ENCODE measurements at regions not wholly inside any gene's neighbourhood (a gene's known extent, or its start where the extent isn't known, plus 50 kb on each side); places are given as distances from the start of the nearest gene placed in this dataset.
A peak's percentile ranks its signal among the peaks of the same experiment; 100 is the strongest.

DNA sequence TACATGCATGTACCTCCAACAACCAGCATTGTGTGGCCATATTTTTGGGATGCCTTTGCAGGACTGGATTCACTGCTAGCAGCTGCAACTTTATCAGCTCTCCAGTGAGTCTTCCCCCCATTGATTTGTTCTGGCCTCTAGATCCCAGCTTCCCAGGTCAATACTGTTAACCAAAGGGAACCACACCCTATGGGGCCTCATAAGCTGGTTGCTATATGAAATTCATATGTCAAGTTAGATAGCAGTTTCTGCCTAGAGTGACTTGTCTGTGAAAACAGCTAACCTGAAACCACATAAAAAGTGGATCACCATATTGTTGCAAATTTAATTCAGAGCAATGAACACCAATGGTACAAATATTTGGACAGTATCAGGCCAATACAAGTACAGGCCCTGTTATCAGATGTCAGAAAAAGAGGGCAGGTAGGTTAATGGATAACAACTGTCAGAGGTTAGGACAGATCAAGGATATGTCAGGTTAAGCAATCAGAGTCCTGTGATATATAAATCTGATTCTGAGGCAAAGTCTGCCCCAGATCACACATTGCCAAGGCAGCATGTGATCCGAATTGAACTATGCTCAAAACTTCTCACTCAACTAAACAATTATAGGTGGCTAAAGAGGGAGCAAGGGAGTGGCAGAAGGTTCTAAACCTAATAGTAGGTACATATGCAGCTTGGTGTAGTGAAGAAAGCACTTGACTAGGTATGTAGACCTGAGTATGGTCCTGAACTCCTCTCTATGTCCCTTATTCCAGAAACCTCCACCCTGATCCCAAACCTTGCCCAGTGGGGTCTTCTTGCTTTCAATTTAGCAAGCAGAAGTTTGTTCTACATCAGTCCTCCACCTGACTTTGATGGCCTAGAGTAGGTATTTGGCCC, 94.7 kb upstream of the FOXN2 start (continued):
- TF ChIP-seq, protein P1, sequence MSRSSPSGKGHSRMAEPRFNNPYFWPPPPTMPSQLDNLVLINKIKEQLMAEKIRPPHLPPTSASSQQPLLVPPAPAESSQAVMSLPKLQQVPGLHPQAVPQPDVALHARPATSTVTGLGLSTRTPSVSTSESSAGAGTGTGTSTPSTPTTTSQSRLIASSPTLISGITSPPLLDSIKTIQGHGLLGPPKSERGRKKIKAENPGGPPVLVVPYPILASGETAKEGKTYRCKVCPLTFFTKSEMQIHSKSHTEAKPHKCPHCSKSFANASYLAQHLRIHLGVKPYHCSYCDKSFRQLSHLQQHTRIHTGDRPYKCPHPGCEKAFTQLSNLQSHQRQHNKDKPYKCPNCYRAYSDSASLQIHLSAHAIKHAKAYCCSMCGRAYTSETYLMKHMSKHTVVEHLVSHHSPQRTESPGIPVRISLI (CRISPR knock-in tag; IDR thresholded peaks at IDR 0.05; ENCODE audit: borderline replicate concordance): peak; percentile 73; the same call in 1 of the 2 replicates
- TF ChIP-seq MZF1 (CRISPR knock-in tag; IDR thresholded peaks at IDR 0.05; ENCODE audit: borderline replicate concordance) (no peak), PHF20 (CRISPR knock-in tag; IDR thresholded peaks at IDR 0.05) (no peak), ZNF12 (CRISPR knock-in tag; IDR thresholded peaks at IDR 0.05) (peak; percentile 42; the same call in 1 of the 2 replicates), ZNF160 (CRISPR knock-in tag; IDR thresholded peaks at IDR 0.05) (peak; percentile 44; the same call in 1 of the 2 replicates), ZNF337 (CRISPR knock-in tag; IDR thresholded peaks at IDR 0.05; ENCODE audit: borderline replicate concordance, low read depth) (no peak), ZSCAN20 (CRISPR knock-in tag; IDR thresholded peaks at IDR 0.05; ENCODE audit: borderline replicate concordance) (no peak; the same call in 1 of the 2 replicates), SIX4 (CRISPR knock-in tag; IDR thresholded peaks at IDR 0.05) (peak; percentile 71; the same call in 1 of the 2 replicates), HNRNPUL1 (IDR thresholded peaks at IDR 0.05; ENCODE audit: low read depth, low read length) (no peak)
- TF ChIP-seq, protein P2, sequence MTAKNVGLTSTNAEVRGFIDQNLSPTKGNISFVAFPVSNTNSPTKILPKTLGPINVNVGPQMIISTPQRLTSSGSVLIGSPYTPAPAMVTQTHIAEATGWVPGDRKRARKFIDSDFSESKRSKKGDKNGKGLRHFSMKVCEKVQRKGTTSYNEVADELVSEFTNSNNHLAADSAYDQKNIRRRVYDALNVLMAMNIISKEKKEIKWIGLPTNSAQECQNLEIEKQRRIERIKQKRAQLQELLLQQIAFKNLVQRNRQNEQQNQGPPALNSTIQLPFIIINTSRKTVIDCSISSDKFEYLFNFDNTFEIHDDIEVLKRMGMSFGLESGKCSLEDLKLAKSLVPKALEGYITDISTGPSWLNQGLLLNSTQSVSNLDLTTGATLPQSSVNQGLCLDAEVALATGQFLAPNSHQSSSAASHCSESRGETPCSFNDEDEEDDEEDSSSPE (CRISPR knock-in tag; IDR thresholded peaks at IDR 0.05): peak; percentile 53
- TF ChIP-seq, protein P3, sequence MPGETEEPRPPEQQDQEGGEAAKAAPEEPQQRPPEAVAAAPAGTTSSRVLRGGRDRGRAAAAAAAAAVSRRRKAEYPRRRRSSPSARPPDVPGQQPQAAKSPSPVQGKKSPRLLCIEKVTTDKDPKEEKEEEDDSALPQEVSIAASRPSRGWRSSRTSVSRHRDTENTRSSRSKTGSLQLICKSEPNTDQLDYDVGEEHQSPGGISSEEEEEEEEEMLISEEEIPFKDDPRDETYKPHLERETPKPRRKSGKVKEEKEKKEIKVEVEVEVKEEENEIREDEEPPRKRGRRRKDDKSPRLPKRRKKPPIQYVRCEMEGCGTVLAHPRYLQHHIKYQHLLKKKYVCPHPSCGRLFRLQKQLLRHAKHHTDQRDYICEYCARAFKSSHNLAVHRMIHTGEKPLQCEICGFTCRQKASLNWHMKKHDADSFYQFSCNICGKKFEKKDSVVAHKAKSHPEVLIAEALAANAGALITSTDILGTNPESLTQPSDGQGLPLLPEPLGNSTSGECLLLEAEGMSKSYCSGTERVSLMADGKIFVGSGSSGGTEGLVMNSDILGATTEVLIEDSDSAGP (CRISPR knock-in tag; IDR thresholded peaks at IDR 0.05; ENCODE audit: borderline replicate concordance): peak; percentile 23; the same call in 1 of the 2 replicates
- TF ChIP-seq, protein P4, sequence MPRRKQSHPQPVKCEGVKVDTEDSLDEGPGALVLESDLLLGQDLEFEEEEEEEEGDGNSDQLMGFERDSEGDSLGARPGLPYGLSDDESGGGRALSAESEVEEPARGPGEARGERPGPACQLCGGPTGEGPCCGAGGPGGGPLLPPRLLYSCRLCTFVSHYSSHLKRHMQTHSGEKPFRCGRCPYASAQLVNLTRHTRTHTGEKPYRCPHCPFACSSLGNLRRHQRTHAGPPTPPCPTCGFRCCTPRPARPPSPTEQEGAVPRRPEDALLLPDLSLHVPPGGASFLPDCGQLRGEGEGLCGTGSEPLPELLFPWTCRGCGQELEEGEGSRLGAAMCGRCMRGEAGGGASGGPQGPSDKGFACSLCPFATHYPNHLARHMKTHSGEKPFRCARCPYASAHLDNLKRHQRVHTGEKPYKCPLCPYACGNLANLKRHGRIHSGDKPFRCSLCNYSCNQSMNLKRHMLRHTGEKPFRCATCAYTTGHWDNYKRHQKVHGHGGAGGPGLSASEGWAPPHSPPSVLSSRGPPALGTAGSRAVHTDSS (CRISPR knock-in tag; conservative IDR thresholded peaks at IDR 0.05): no peak
- TF ChIP-seq, protein P5, sequence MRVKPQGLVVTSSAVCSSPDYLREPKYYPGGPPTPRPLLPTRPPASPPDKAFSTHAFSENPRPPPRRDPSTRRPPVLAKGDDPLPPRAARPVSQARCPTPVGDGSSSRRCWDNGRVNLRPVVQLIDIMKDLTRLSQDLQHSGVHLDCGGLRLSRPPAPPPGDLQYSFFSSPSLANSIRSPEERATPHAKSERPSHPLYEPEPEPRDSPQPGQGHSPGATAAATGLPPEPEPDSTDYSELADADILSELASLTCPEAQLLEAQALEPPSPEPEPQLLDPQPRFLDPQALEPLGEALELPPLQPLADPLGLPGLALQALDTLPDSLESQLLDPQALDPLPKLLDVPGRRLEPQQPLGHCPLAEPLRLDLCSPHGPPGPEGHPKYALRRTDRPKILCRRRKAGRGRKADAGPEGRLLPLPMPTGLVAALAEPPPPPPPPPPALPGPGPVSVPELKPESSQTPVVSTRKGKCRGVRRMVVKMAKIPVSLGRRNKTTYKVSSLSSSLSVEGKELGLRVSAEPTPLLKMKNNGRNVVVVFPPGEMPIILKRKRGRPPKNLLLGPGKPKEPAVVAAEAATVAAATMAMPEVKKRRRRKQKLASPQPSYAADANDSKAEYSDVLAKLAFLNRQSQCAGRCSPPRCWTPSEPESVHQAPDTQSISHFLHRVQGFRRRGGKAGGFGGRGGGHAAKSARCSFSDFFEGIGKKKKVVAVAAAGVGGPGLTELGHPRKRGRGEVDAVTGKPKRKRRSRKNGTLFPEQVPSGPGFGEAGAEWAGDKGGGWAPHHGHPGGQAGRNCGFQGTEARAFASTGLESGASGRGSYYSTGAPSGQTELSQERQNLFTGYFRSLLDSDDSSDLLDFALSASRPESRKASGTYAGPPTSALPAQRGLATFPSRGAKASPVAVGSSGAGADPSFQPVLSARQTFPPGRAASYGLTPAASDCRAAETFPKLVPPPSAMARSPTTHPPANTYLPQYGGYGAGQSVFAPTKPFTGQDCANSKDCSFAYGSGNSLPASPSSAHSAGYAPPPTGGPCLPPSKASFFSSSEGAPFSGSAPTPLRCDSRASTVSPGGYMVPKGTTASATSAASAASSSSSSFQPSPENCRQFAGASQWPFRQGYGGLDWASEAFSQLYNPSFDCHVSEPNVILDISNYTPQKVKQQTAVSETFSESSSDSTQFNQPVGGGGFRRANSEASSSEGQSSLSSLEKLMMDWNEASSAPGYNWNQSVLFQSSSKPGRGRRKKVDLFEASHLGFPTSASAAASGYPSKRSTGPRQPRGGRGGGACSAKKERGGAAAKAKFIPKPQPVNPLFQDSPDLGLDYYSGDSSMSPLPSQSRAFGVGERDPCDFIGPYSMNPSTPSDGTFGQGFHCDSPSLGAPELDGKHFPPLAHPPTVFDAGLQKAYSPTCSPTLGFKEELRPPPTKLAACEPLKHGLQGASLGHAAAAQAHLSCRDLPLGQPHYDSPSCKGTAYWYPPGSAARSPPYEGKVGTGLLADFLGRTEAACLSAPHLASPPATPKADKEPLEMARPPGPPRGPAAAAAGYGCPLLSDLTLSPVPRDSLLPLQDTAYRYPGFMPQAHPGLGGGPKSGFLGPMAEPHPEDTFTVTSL (CRISPR knock-in tag; IDR thresholded peaks at IDR 0.05; ENCODE audit: borderline replicate concordance): peak; percentile 96
- TF ChIP-seq, protein P6, sequence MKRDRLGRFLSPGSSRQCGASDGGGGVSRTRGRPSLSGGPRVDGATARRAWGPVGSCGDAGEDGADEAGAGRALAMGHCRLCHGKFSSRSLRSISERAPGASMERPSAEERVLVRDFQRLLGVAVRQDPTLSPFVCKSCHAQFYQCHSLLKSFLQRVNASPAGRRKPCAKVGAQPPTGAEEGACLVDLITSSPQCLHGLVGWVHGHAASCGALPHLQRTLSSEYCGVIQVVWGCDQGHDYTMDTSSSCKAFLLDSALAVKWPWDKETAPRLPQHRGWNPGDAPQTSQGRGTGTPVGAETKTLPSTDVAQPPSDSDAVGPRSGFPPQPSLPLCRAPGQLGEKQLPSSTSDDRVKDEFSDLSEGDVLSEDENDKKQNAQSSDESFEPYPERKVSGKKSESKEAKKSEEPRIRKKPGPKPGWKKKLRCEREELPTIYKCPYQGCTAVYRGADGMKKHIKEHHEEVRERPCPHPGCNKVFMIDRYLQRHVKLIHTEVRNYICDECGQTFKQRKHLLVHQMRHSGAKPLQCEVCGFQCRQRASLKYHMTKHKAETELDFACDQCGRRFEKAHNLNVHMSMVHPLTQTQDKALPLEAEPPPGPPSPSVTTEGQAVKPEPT (CRISPR knock-in tag; IDR thresholded peaks at IDR 0.05; ENCODE audit: low read depth): no peak
